GM12874 (cell line): ENCODE measurements at regions not wholly inside any gene's neighbourhood (a gene's known extent, or its start where the extent isn't known, plus 50 kb on each side); places are given as distances from the start of the nearest gene placed in this dataset.

Source experiments
- CTCF ChIP-seq: IDR thresholded peaks from 2 replicates; pipeline ENCODE4 v1.5.1; 2011; ENCODE audit warnings: low read depth, mild to moderate bottlenecking, control low read depth, low read length, moderate library complexity; ENCODE audit not compliant: insufficient read depth

DNA sequence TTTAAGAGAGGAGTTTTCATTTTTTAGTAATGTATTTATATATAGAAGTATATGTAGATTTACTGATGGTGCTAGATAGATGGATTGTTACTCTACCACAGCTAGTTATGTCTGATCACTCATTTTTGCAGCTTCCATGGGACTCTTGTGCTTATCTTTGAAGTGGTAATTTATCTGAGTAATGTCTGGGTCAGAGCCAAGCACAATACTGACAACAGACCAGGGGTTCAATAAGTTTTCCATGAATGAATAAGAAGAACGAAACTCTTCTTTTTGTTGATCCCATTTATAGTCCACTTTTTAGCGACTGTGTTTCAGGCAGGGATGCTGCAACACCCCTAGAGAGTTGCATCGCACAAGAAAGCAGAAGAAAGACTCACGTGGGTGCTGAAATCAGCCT, 935.2 kb downstream of the PLA2G4A start:
- TF ChIP-seq CTCF: no peak

DNA sequence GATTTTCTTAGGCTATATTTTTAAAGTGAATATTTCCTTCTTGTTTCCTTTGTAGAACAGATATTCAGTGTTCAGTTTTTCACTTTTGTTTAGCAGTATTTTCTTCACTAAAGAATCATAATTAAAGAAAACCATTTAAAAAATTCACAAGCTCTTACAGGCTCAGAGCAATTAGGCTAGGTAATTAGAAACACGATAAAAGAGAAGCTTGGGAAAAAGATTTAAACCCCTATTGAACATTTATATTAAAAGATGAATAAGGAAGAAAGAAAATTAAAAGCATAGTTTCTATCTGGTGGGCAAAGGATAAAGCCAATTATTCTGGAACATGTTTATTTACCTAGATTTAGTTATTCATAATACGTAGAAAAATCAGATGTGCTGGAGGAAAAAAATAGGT, 942.6 kb downstream of the PLA2G4A start:
- no peak for TF ChIP-seq CTCF

GRCh38 chr1:187773168-187773567, 944.4 kb downstream of the PLA2G4A start:
- no peak for TF ChIP-seq CTCF

- TF ChIP-seq CTCF: no peak
Measured at GRCh38 chr1:187787736-187788135, 959.0 kb downstream of the PLA2G4A start.

- no peak for TF ChIP-seq CTCF
Measured at GRCh38 chr1:187788718-187789117, 960.0 kb downstream of the PLA2G4A start.

GRCh38 chr1:187790724-187791123, 962.0 kb downstream of the PLA2G4A start:
- no peak for TF ChIP-seq CTCF

- no peak for TF ChIP-seq CTCF
Measured at GRCh38 chr1:187794561-187794960, 965.8 kb downstream of the PLA2G4A start.

GRCh38 chr1:187809549-187809948, 980.8 kb downstream of the PLA2G4A start:
- TF ChIP-seq CTCF: no peak
